ENCODE measurements at regions not wholly inside any gene's neighbourhood (a gene's known extent, or its start where the extent isn't known, plus 50 kb on each side); places are given as distances from the start of the nearest gene placed in this dataset.

DNA sequence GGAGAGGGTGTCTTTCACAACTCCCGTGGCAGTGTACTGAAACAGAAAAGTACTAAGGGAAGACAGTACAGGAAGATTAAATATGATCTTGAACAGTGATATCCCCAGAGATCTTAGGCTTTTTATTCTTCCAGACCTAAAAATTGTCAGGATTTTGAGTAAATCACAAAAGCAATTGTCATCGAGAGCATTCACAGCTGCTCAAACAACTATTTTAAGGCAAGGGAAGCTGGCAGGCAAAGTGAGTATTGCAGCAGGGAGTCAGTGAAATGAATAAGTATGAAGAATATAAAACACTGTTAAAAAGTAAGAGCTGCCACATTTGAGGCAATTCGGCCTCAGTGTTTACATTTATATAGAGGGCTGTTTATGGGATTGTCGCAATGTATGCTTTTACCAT, 479.0 kb downstream of the CAAP1 start:
- Histone ChIP-seq H3K27me3 (ENCODE audit: low read depth) (no peaks in the 10 kb centered on the region), H3K36me3 (no peaks in the 10 kb centered on the region), H3K4me1 (no peaks in the 10 kb centered on the region), H3K27ac (replicated peaks) (no peak overlapping the region), H3K4me3 (no peak overlapping the region), H3K9me3 (replicated peaks) (peaks cover 11% of the 10 kb centered on the region)
- TF ChIP-seq, protein P1, sequence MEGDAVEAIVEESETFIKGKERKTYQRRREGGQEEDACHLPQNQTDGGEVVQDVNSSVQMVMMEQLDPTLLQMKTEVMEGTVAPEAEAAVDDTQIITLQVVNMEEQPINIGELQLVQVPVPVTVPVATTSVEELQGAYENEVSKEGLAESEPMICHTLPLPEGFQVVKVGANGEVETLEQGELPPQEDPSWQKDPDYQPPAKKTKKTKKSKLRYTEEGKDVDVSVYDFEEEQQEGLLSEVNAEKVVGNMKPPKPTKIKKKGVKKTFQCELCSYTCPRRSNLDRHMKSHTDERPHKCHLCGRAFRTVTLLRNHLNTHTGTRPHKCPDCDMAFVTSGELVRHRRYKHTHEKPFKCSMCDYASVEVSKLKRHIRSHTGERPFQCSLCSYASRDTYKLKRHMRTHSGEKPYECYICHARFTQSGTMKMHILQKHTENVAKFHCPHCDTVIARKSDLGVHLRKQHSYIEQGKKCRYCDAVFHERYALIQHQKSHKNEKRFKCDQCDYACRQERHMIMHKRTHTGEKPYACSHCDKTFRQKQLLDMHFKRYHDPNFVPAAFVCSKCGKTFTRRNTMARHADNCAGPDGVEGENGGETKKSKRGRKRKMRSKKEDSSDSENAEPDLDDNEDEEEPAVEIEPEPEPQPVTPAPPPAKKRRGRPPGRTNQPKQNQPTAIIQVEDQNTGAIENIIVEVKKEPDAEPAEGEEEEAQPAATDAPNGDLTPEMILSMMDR (IDR thresholded peaks at IDR 0.05; ENCODE audit: borderline replicate concordance) = no peak
- intact Hi-C loops (cut with micrococcal nuclease) = no loop called here
- DNase-seq = no peak

DNA sequence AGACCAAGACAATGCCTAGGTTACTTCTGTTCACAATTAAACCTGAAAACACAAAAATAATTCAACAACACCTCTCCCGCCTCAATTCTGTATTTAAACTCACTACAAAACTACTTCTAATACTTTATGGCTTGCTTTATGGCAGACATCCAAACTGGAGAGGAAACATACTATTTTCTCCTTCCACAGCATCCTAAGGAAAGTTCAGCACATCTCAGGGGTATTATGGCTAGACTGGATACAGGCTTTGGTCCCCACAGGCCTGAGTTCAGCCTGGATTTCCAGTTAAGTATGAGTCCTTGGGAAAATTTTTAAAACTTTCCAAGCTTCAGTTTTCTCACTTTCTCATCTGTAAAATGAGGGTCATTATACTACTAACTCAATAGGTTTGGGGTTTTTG, 480.2 kb downstream of the CAAP1 start:
- no peaks in the 10 kb centered on the region for H3K4me1 ChIP-seq
- intact Hi-C loops (cut with micrococcal nuclease) = no loop called here
- no peak for DNase-seq
- no peaks in the 10 kb centered on the region for H3K36me3 ChIP-seq
- H3K9me3 ChIP-seq (replicated peaks) = peaks cover 11% of the 10 kb centered on the region
- H3K27ac ChIP-seq (replicated peaks) = no peak overlapping the region
- H3K4me3 ChIP-seq = no peak overlapping the region
- TF ChIP-seq, protein P1 (IDR thresholded peaks at IDR 0.05; ENCODE audit: borderline replicate concordance) = no peak
- no peaks in the 10 kb centered on the region for H3K27me3 ChIP-seq (ENCODE audit: low read depth)

DNA sequence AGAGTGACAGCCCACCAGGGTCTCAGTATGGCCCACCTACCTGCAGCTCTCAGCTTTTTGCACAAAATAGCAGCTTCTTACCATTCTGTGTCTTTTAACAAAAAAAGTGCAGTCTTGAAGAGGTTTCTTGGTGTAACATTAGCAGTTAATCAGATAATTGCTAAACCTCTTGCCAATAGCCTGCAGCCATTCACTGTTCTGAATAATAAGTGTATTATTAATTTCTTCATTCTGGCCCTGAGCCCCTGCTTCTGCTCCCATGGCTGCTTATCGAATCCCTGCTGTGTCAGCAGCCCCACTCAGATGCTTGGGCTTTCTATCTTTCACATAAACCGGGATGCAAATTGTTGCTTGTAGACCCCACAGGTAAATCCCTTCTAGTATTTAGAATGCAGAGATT, 485.9 kb downstream of the CAAP1 start:
- Histone ChIP-seq H3K36me3 (no peaks in the 10 kb centered on the region), H3K9me3 (replicated peaks) (no peaks in the 10 kb centered on the region), H3K4me3 (no peak overlapping the region), H3K27ac (replicated peaks) (no peak overlapping the region), H3K4me1 (no peaks in the 10 kb centered on the region), H3K27me3 (ENCODE audit: low read depth) (no peaks in the 10 kb centered on the region)
- intact Hi-C loops (cut with micrococcal nuclease) = no loop called here
- TF ChIP-seq, protein P1 (IDR thresholded peaks at IDR 0.05; ENCODE audit: borderline replicate concordance) = no peak
- DNase-seq = no peak

DNA sequence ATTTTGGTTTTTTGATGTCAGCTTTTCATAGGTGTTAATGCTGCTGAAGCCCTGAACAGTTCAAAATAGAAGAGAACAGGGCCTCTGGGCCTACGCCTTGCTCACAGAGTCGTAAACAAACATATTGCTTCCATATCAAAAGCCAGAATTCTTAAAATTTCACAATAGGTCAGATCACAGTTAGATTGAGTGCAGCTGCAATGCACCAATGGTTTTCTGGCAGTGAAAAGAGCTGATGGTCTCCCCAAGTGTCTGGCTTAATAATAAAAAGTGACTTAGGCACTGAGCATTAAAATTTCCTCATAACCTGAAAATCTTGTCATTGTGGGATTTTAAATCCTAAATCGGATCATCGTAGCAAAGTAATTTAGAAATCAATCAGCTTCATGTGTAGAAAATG, 493.0 kb downstream of the CAAP1 start:
- Histone ChIP-seq H3K36me3 (no peaks in the 10 kb centered on the region), H3K4me1 (no peaks in the 10 kb centered on the region), H3K4me3 (no peak overlapping the region), H3K27ac (replicated peaks) (no peak overlapping the region), H3K9me3 (replicated peaks) (no peaks in the 10 kb centered on the region), H3K27me3 (ENCODE audit: low read depth) (no peaks in the 10 kb centered on the region)
- intact Hi-C loops (cut with micrococcal nuclease) = no loop called here
- DNase-seq = no peak
- TF ChIP-seq, protein P1 (IDR thresholded peaks at IDR 0.05; ENCODE audit: borderline replicate concordance) = no peak

DNA sequence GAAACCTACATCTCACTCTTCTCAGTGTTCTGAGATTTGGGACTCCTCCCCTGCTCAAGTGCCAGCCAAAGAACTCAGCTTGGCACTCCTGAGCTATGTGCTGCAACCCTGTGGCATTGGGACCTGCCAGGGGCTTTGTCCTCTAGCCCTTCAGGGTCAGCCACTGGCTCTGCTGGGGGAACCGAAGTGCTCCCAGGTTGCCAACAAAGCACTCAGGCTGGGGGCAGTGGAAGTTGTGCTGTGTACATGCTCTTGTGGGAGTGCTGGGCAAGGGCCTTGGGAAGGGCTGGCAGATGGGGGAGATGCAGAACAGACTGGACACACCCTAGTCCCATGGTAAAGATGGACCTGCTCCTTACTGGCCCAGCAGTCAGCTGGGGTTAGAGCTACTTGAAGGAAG, 498.6 kb downstream of the CAAP1 start:
- Histone ChIP-seq H3K27me3 (ENCODE audit: low read depth) (no peaks in the 10 kb centered on the region), H3K4me3 (no peak overlapping the region), H3K9me3 (replicated peaks) (peaks cover 20% of the 10 kb centered on the region), H3K27ac (replicated peaks) (no peak overlapping the region), H3K36me3 (no peaks in the 10 kb centered on the region), H3K4me1 (no peaks in the 10 kb centered on the region)
- intact Hi-C loops (cut with micrococcal nuclease) = no loop called here
- TF ChIP-seq, protein P1 (IDR thresholded peaks at IDR 0.05; ENCODE audit: borderline replicate concordance) = no peak
- no peak for DNase-seq

DNA sequence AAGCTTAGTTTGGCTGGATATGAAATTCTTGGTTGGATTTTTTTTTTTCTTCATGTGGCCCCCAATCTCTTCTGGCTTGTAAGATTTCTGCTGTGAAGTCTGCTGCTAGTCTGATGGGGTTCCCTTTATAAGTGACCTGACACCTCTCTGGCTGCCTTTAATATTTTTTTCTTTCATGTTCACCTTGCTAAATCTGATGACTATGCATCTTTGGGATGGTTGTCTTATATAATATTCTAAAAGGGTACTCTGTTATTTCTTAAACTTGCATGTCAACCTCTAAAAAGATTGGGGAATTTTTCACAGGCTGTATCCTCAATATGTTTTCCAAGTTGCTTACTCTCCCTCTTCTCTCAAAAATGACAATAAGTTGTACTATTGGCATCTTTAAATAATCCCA, 500.0 kb downstream of the CAAP1 start:
- H3K9me3 ChIP-seq (replicated peaks) = peaks cover 33% of the 10 kb centered on the region
- no peaks in the 10 kb centered on the region for H3K36me3 ChIP-seq
- intact Hi-C loops (cut with micrococcal nuclease) = no loop called here
- no peaks in the 10 kb centered on the region for H3K4me1 ChIP-seq
- H3K27me3 ChIP-seq (ENCODE audit: low read depth) = no peaks in the 10 kb centered on the region
- TF ChIP-seq, protein P1 (IDR thresholded peaks at IDR 0.05; ENCODE audit: borderline replicate concordance) = no peak
- DNase-seq = no peak
- no peak overlapping the region for H3K4me3 ChIP-seq
- no peak overlapping the region for H3K27ac ChIP-seq (replicated peaks)
